HG03060 (cell line): ENCODE measurements at regions not wholly inside any gene's neighbourhood (a gene's known extent, or its start where the extent isn't known, plus 50 kb on each side); places are given as distances from the start of the nearest gene placed in this dataset.

Experiments used
- ATAC-seq: cut with Tn5 transposase; IDR thresholded peaks from one replicate; pipeline ENCODE4 v1.9.1; 2021; ENCODE audit warnings: low read depth, moderate number of reproducible peaks; ENCODE audit not compliant: unreplicated experiment

DNA sequence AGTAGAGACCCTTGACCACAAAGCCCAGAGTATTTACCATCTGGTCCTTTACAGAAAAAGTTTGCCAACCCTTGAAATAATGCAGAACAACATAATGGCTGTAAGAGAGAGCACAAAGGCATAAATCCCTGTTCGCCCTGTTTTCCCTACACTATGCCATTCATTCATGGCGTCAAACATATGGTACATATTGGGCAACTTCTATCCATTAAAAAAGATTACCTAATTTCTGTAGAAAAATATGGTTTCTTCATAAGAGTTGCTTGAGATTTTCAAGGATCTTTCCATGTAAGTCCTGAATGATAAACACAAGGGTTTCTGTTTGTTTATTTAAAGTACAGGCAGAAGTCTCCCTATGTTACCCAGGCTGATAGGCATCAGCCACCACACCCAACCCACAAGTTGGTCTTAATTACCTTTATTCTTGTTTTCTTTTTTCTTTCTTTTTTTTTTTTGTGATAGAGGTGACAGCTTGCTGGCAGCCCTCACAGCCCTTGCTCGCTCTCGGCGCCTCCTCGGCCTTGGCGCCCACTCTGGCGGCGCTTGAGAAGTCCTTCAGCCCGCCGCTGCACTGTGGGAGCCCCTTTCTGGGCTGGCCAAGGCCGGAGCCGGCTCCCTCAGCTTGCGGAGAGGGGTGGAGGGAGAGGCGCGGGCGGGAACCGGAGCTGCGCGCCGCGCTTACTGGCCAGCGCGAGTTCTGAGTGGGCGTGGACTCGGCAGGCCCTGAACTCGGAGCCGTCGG is 68.3 kb upstream of the NR5A2 start:
- ATAC-seq = no peak

DNA sequence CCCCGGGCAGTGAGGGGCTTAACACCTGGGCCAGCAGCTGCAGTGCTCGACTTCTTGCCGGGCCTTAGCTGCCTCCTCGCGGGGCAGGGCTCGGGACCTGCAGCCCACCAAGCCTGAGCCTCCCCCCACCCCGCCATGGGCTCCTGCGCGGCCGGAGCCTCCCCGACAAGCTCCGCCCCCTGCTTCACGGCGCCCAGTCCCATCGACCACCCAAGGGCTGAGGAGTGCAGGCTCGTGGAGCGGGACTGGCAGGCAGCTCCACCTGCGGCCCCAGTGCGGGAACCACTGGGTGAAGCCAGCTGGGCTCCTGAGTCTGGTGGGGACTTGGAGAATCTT is 67.8 kb upstream of the NR5A2 start:
- no peak for ATAC-seq

DNA sequence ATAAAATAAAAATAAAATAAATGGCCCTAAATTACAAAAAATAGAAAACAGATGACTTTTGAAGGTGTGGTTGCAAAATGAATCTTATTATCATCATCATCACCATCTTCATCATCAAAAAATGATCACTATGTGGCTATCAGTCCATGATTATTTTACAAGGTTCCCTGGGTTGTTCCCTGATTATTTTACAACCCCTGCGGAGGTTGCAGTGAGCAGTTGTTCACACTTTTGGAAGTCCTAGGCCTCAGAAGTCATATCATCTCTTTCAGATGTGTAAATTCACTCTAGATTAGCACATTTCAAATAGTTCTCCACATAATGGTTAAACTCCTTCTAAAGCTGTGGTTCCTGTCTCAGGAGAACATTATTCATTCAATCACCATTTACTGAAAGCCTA is 57.4 kb upstream of the NR5A2 start:
- ATAC-seq = no peak

DNA sequence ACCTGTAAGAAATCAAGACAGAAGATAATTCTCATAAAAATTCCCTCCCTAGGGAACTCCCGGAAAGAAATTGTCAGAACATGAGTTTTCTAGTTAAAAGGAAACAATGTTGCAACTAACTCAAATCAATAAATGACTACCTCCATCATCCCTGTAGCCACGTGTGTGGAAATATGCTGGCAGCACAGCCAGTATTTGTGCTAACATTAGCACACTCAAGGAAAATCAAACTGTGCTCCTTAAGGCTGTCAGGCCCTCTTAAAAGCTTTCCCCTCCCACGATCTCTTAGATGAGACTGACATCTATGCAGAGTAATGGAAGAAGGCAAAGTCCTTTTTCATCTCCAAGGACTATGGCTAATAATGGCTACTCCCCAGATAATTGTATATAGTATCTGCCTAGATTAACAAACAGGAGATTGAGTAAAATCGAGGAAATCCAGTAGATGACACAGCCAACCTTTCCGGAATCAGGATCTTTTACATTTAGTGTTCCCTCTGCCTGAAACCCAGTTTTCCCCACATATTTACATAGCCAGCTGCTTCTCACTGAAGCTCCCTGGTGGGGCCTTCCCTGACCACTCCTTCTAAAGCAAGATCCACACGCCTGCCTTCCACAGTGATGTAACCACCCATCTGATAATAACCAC is 50.9 kb upstream of the NR5A2 start:
- no peak for ATAC-seq
